T1000 (cell line): ENCODE measurements at regions not wholly inside any gene's neighbourhood (a gene's known extent, or its start where the extent isn't known, plus 50 kb on each side); places are given as distances from the start of the nearest gene placed in this dataset.
"Not testable (repeated sequence)": the region's sequence is repeated elsewhere in the genome, so short reads cannot be mapped to it uniquely, and the experiment has no call there.

ENCODE experiments used
- DNase-seq: peaks from one replicate; lab custom pipeline; 2025; ENCODE audit warnings: mixed read lengths; lab: John Stamatoyannopoulos, UW

- no peak for DNase-seq
These were observed 133.8 kb upstream of the RFX3 start for GRCh38 chr9:3659647-3660046.

DNA sequence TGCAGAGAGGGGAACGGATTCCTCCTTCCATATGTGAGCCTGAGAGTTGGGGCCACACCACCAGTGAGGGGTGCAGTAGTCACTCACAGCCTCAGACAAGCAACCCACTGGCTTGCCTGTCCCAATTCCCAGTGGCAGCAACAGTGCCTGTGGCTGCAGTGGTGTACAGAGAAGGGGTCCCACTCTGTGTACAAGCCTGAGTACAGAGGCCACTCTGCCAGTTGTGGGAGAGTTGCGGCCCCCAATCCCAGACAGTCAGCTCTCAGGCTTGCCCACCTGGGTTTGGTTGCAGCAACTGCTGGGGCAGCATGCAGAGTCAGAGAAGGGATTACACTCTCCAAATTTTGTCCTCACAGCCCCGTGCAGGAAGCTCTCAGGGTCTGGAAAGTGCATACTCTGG lies 133.2 kb upstream of the RFX3 start:
- DNase-seq, result no peak

GRCh38 chr9:3656224-3656623 lies 130.4 kb upstream of the RFX3 start:
- no peak for DNase-seq

- DNase-seq, result no peak
These were observed 125.3 kb upstream of the RFX3 start for GRCh38 chr9:3650994-3651622.

GRCh38 chr9:3648722-3649246 lies 123.0 kb upstream of the RFX3 start:
- DNase-seq, result no peak

GRCh38 chr9:3648266-3648665 lies 122.5 kb upstream of the RFX3 start:
- no peak for DNase-seq

DNA sequence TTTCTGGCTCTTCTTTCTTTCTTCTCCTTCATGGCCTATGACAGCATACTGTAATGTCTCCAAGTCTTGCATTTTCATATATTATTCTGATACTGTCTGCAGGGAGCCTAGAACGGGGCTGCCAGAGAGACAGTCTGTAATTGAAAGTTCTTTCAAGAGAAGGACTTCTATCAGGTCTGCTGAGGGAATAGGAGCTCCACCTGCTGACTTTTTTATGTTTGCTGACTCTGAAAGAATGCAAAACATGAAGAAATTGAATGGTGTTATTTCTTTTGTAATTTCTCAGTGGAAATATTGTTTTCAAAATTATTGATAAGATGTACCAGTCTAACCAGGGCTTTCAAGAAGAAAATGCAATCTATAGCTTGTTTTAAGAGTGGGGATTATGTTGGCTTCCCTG lies 121.9 kb upstream of the RFX3 start:
- DNase-seq, result no peak

DNA sequence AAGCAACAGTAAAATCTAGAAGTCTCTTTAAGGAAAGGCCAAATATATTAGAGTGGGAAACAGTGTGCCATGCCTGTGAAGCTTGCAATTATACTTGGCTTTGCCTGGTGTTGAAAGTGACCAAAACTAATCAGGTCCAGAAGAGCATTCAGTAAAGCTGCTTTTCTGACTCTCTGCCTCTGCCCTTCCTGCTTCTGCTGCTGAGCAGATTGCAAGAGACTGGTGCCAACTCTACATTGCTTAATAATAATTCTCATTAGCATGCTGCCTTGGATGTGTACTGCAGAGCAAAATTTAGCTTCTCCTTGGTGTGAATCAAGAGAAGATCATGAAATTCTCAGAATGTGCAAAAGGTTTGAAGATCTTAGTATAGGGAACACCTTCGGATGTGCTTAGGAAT lies 120.4 kb upstream of the RFX3 start:
- no peak for DNase-seq

- not testable (repeated sequence) for DNase-seq
These were observed 116.3 kb upstream of the RFX3 start for GRCh38 chr9:3642075-3642474.

DNA sequence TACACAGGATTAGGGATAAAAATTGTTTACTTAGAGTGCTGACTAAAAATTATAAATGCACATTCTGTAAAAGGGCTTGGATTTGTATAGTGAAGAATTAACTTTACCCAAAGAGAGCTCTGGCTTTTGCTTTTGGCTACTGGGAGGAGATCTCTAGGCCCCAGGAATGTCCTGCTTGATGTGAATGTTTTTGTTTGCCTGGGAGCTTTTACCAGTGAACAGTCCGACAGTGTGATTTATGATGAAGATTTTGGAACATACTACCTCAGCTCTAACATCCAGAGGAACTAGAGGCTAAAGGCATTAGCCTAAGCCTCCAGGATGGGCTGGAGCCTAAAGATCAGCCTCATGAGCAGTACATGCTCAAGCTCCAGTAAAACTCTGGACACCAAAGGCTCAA lies 103.7 kb upstream of the RFX3 start:
- DNase-seq, result no peak

- DNase-seq, result no peak
These were observed 102.4 kb upstream of the RFX3 start for GRCh38 chr9:3628239-3628638.

GRCh38 chr9:3608011-3608410 lies 82.2 kb upstream of the RFX3 start:
- DNase-seq, result no peak

GRCh38 chr9:3600672-3601071 lies 74.9 kb upstream of the RFX3 start:
- no peak for DNase-seq

DNA sequence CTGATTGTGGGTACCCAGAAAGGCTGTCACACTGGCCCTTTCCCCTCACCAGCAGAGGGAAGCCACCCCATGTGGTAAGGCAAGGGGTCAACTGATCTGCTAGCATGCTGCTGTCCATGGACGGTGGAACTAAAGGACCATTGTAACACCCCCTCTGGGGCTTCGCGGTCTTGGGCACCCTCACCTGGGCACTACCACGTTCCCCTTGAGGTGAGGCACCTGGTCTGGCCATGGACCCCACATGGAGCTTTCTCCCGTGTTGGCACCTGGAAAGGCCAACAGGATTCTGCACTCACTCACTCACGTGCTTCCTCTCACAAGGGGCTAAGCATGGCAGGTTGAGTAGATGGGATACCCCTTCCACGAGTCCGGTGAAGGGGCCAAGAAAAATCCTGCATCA lies 72.0 kb upstream of the RFX3 start:
- DNase-seq, result no peak

DNA sequence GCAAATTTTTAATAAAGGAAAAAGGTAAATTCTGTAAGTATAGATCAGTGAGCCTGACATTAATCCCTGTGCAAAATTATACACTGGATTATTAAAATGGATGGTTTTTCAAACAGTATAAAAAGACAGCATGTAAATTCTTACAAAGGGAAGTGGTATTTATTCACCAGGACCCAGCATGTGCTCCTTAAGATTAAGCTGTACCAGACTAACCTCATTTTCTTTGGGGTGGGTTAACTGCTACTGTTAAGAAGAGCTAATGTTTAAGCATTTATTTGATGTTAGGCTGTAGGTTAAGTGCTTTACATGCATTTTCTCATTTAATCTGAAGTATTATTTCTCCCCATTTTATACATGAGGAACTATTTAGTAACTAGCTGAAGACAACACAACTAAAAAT lies 60.3 kb upstream of the RFX3 start:
- no peak for DNase-seq

DNA sequence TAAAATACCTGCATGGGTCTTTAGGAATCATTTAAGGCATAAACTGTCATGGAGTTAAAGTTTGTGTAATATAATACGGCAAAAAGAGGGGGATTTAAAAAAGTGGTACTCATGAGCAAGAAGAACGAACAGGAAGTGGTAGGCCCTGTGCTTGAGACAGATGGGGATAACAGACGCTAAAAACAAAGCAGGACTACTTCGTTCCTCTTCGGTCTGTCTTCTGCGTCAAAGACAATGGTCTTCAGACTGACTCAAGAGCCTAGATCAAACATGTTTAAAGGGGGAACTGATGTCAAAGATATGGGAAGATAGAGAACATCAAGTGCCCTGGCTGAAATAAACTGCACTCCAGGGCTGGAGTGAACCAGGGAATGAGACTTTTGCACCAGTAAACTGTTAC lies 59.8 kb upstream of the RFX3 start:
- DNase-seq, result no peak

GRCh38 chr9:3578786-3579185 lies 53.0 kb upstream of the RFX3 start:
- DNase-seq, result no peak

GRCh38 chr9:3576328-3576727 lies 50.5 kb upstream of the RFX3 start:
- no peak for DNase-seq

- no peak for DNase-seq
These were observed 50.0 kb upstream of the RFX3 start for GRCh38 chr9:3575821-3576220.
